Jurkat, Clone E6-1 (cell line): ENCODE measurements at regions not wholly inside any gene's neighbourhood (a gene's known extent, or its start where the extent isn't known, plus 50 kb on each side); places are given as distances from the start of the nearest gene placed in this dataset.

Source experiments
- DNase-seq: peaks from one replicate; pipeline ENCODE4 v3.0.0-alpha.2; 2011; ENCODE audit warnings: low read depth, low spot score
- H3K4me3 ChIP-seq: 2 replicates; pipeline ENCODE4 v1.5.1; 2011; ENCODE audit warnings: mild to moderate bottlenecking, low read length, control low read depth, moderate library complexity

DNA sequence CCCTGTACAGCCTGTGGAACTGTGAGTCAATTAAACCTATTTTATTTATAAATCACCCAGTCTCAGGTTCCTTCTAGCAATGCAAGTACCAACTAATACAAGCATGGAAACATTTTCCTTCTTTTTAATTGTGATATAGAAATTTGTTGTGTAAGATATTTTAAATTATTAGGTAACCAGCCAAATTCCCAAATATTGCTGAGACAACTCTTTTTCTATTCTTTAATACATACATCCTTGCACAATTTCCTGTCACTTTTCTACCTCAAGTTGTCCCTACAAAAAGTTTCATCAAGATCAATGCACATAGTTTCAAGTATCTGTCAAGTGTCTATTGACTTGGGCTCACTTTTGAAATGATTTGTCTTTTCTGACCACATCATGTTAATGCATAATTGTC is 488.6 kb downstream of the ACTL7B start:
- DNase-seq, result no peak
- H3K4me3 ChIP-seq, result no peak overlapping the region

GRCh38 chr9:108363311-108363710 is 492.5 kb downstream of the ACTL7B start:
- no peak for DNase-seq
- no peak overlapping the region for H3K4me3 ChIP-seq

- no peak for DNase-seq
- H3K4me3 ChIP-seq, result no peak overlapping the region
Observed at GRCh38 chr9:108360304-108360703, 495.5 kb downstream of the ACTL7B start.

DNA sequence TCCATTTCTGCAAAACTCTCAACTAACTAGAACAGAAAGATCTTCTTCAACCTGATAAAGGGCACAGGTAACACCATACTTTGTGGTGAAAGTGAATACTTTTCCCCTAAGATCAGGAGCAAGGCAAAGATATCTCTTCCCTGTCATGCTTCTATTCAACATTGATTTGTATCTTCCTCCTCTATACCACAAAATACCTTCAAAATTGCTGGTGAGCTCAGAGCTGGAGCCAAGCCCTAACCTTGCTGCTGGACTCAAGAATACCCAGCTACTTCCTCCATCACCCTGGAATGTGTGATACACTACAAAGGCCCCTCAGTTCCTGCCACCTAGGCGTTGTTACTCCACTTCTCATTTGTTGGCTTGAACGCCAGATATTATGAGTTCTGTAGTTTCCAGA is 499.0 kb downstream of the ACTL7B start:
- no peak for DNase-seq
- H3K4me3 ChIP-seq, result no peak overlapping the region

GRCh38 chr9:108351571-108351970 is 504.2 kb downstream of the ACTL7B start:
- no peak overlapping the region for H3K4me3 ChIP-seq

GRCh38 chr9:108347463-108348188 is 508.2 kb downstream of the ACTL7B start:
- H3K4me3 ChIP-seq, result no peak overlapping the region
- DNase-seq, result no peak

More at GRCh38 chr9:108351571-108351970, 504.2 kb downstream of the ACTL7B start:
- DNase-seq, result no peak

- no peak overlapping the region for H3K4me3 ChIP-seq
- no peak for DNase-seq
Observed at GRCh38 chr9:108345826-108346225, 510.0 kb downstream of the ACTL7B start.

GRCh38 chr9:108339251-108339650 is 516.5 kb downstream of the ACTL7B start:
- no peak overlapping the region for H3K4me3 ChIP-seq
- DNase-seq, result no peak

GRCh38 chr9:108336575-108336974 is 519.2 kb downstream of the ACTL7B start:
- no peak for DNase-seq
- H3K4me3 ChIP-seq, result no peak overlapping the region

DNA sequence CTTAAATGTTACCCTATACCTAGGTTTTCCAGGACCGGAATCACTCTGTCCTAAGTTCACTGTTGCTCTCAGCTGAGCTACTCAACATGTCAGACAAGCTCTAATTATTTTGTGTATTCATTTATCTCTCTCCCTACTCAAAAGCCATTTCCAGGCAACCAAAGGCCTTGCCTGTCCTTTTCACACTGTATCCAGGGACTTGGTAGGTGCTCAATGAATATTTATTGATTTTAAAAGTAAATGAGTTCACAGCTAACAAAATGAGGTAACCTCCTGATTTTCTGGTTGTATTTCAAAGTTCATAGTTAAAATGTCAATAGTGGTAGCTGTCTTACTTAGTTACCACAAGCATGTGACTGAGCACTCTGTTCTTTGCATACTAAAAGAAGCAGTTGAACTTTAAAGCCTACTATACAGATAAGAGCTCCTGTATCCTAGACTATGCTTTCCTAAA is 522.2 kb downstream of the ACTL7B start:
- no peak overlapping the region for H3K4me3 ChIP-seq
- no peak for DNase-seq

DNA sequence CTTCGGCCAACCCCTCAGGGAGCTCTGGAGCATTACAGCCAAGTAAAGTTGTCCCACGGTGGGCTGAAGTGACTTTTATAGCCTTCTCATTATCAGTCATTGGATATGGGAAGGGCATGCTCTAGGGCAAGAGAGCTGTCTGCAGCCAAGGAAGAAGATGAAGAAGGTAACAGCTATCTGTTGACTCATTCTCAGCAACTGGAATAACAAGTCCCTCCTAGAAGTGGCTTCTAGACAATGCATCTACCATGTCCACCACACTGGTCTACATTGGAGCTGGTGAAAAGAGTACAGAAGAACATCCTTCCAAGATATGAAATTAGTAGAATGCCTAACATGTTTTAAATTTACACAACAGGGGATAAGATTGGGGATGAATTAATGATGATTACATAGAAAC is 524.2 kb downstream of the ACTL7B start:
- H3K4me3 ChIP-seq, result no peak overlapping the region
- DNase-seq, result no peak

DNA sequence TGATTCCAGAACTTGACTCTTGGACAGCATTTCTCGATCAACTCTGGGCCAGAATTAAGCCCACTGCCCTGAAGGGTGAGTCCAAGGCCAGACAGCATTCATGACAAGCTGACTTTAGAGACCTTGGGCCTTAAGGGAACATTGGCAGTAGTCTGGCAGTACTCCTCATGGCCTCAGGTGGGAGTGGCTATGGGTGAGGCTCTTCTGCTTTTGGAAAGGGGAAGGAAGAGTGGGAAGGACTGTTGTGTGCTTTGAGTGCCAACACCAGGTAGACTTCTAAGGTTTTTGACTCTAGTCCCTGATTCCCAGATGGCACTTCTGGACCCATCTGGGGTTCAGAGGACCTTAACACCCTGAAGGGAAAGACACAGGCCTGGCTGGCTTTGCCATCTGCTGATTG is 530.4 kb downstream of the ACTL7B start:
- H3K4me3 ChIP-seq, result no peak overlapping the region
- DNase-seq, result no peak

- H3K4me3 ChIP-seq, result no peak overlapping the region
- no peak for DNase-seq
Observed at GRCh38 chr9:108323615-108324014, 532.2 kb downstream of the ACTL7B start.

- no peak overlapping the region for H3K4me3 ChIP-seq
- no peak for DNase-seq
Observed at GRCh38 chr9:108322326-108323098, 533.3 kb downstream of the ACTL7B start.

- no peak overlapping the region for H3K4me3 ChIP-seq
- no peak for DNase-seq
Observed at GRCh38 chr9:108316630-108317029, 539.2 kb downstream of the ACTL7B start.

- no peak for DNase-seq
- H3K4me3 ChIP-seq, result no peak overlapping the region
Observed at GRCh38 chr9:108316066-108316465, 539.7 kb downstream of the ACTL7B start.

DNA sequence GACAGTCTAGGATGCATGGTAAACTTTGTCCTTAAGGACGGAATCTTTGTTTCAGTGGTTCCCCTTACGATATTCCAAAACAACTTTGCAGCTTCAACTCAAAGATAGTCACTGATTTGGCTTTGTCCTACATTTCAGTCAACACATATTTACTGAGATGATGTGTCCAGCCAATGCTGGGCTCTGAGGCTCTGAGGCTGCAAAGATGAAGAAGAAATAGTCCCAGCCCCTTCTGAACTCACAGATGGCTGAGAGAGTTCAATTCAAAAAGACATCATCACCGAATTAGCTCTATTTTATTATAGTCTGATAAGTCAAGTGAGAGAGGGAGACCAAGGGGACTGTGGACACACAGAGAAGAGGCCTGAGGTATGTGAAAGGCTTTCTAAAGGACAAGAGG is 544.0 kb downstream of the ACTL7B start:
- no peak for DNase-seq
- no peak overlapping the region for H3K4me3 ChIP-seq

GRCh38 chr9:108310202-108310601 is 545.6 kb downstream of the ACTL7B start:
- no peak for DNase-seq
- H3K4me3 ChIP-seq, result no peak overlapping the region

GRCh38 chr9:108300306-108301287 is 555.2 kb downstream of the ACTL7B start:
- DNase-seq, result no peak
- no peak overlapping the region for H3K4me3 ChIP-seq
